Effector memory CD8-positive, alpha-beta T cell (primary cell): ENCODE measurements at regions not wholly inside any gene's neighbourhood (a gene's known extent, or its start where the extent isn't known, plus 50 kb on each side); places are given as distances from the start of the nearest gene placed in this dataset.
"Not testable (repeated sequence)": the region's sequence is repeated elsewhere in the genome, so short reads cannot be mapped to it uniquely, and the experiment has no call there.

Experiments used
- ATAC-seq: fragments of 150-1000 bp; cut with Tn5 transposase; replicated peaks from 2 replicates; pipeline ENCODE4 v1.10.0; 2021; ENCODE audit warnings: mild to moderate bottlenecking, moderate library complexity
- DNase-seq, 3 experiments: peaks; one replicate each; pipeline ENCODE4 v3.0.0; 2021
- H3K27ac Mint-ChIP-seq, 2 donors: one replicate each; pipeline ENCODE4 v1.8.0; 2022; ENCODE audit warnings: mild to moderate bottlenecking in 2 of 2, mixed read lengths in 2 of 2, moderate library complexity in 2 of 2
- H3K27me3 Mint-ChIP-seq, 2 donors: one replicate each; pipeline ENCODE4 v1.8.0; 2022; ENCODE audit warnings: mixed read lengths in 2 of 2
- H3K36me3 Mint-ChIP-seq: one replicate; pipeline ENCODE4 v1.8.0; 2022; ENCODE audit warnings: mild to moderate bottlenecking, moderate library complexity, mixed read lengths; ENCODE audit not compliant: insufficient read depth
- H3K4me1 Mint-ChIP-seq, 2 donors: one replicate each; pipeline ENCODE4 v1.8.0; 2022; ENCODE audit warnings: low read depth in 2 of 2, mixed read lengths in 2 of 2
- H3K4me3 Mint-ChIP-seq, 2 donors: one replicate each; pipeline ENCODE4 v1.8.0; 2022; ENCODE audit warnings: mild to moderate bottlenecking in 2 of 2, mixed read lengths in 2 of 2, moderate library complexity in 2 of 2
- H3K9me3 Mint-ChIP-seq, 2 donors: one replicate each; pipeline ENCODE4 v1.8.0; 2022; ENCODE audit warnings: mixed read lengths in 2 of 2

- no peak overlapping the region for H3K27ac Mint-ChIP-seq
- H3K9me3 Mint-ChIP-seq, result peaks cover 7 to 9% of the 10 kb centered on the region in 2 donors
- no peak overlapping the region for H3K4me3 Mint-ChIP-seq
- H3K36me3 Mint-ChIP-seq, result no peaks in the 10 kb centered on the region
- ATAC-seq, result no peak
- H3K4me1 Mint-ChIP-seq, result no peaks in the 10 kb centered on the region
- H3K27me3 Mint-ChIP-seq, result no peaks in the 10 kb centered on the region
- DNase-seq, result no peak
Measured at GRCh38 chr4:127261476-127261875, 371.3 kb upstream of the INTU start.

GRCh38 chr4:127268367-127268766 is 364.4 kb upstream of the INTU start:
- Mint-ChIP-seq H3K27ac (no peak overlapping the region), H3K9me3 (peaks cover 8 to 12% of the 10 kb centered on the region in 2 donors), H3K4me1 (no peaks in the 10 kb centered on the region), H3K36me3 (no peaks in the 10 kb centered on the region), H3K4me3 (no peak overlapping the region), H3K27me3 (no peaks in the 10 kb centered on the region)
- DNase-seq (no peak), ATAC-seq (no peak)

- not testable (repeated sequence) for H3K9me3 Mint-ChIP-seq, H3K36me3 Mint-ChIP-seq, ATAC-seq, H3K4me3 Mint-ChIP-seq, DNase-seq, H3K27me3 Mint-ChIP-seq, H3K4me1 Mint-ChIP-seq, H3K27ac Mint-ChIP-seq
Measured at GRCh38 chr4:127277023-127277422, 355.7 kb upstream of the INTU start.

GRCh38 chr4:127284236-127284635 is 348.5 kb upstream of the INTU start:
- Mint-ChIP-seq H3K9me3 (peaks cover 4 to 7% of the 10 kb centered on the region in 2 donors), H3K4me1 (no peaks in the 10 kb centered on the region), H3K27ac (no peak overlapping the region), H3K36me3 (no peaks in the 10 kb centered on the region), H3K4me3 (no peak overlapping the region), H3K27me3 (no peaks in the 10 kb centered on the region)
- ATAC-seq (no peak), DNase-seq (no peak)

- ATAC-seq (no peak), DNase-seq (no peak)
- Mint-ChIP-seq H3K4me3 (no peak overlapping the region), H3K4me1 (no peaks in the 10 kb centered on the region), H3K36me3 (no peaks in the 10 kb centered on the region), H3K27ac (no peak overlapping the region), H3K9me3 (peaks cover 0 to 8% of the 10 kb centered on the region in 2 donors), H3K27me3 (no peaks in the 10 kb centered on the region)
Measured at GRCh38 chr4:127291316-127291715, 341.4 kb upstream of the INTU start.

- H3K27ac Mint-ChIP-seq, result no peak overlapping the region
- no peak for ATAC-seq
- H3K36me3 Mint-ChIP-seq, result no peaks in the 10 kb centered on the region
Measured at GRCh38 chr4:127293496-127293895, 339.3 kb upstream of the INTU start.

GRCh38 chr4:127304356-127304755 is 328.4 kb upstream of the INTU start:
- Mint-ChIP-seq H3K36me3 (no peaks in the 10 kb centered on the region), H3K4me1 (no peaks in the 10 kb centered on the region), H3K9me3 (peaks cover 8 to 32% of the 10 kb centered on the region in 2 donors), H3K4me3 (no peak overlapping the region), H3K27me3 (no peaks in the 10 kb centered on the region), H3K27ac (no peak overlapping the region)
- DNase-seq (no peak), ATAC-seq (no peak)

More at GRCh38 chr4:127293496-127293895, 339.3 kb upstream of the INTU start:
- no peaks in the 10 kb centered on the region for H3K27me3 Mint-ChIP-seq
- no peaks in the 10 kb centered on the region for H3K4me1 Mint-ChIP-seq
- H3K4me3 Mint-ChIP-seq, result no peak overlapping the region
- no peak for DNase-seq
- peaks cover under 1 to 9% of the 10 kb centered on the region in 2 donors for H3K9me3 Mint-ChIP-seq

- H3K4me1 Mint-ChIP-seq, result no peaks in the 10 kb centered on the region
- ATAC-seq, result no peak
- no peak overlapping the region for H3K4me3 Mint-ChIP-seq
- H3K36me3 Mint-ChIP-seq, result no peaks in the 10 kb centered on the region
- H3K27me3 Mint-ChIP-seq, result no peaks in the 10 kb centered on the region
- DNase-seq, result no peak
- H3K9me3 Mint-ChIP-seq, result peaks cover 6 to 21% of the 10 kb centered on the region in 2 donors
- no peak overlapping the region for H3K27ac Mint-ChIP-seq
Measured at GRCh38 chr4:127307996-127308395, 324.8 kb upstream of the INTU start.

- no peak for ATAC-seq
- DNase-seq, result no peak
- Mint-ChIP-seq H3K4me3 (no peak overlapping the region), H3K36me3 (no peaks in the 10 kb centered on the region), H3K9me3 (peaks cover 12 to 26% of the 10 kb centered on the region in 2 donors), H3K27ac (no peak overlapping the region), H3K4me1 (no peaks in the 10 kb centered on the region), H3K27me3 (no peaks in the 10 kb centered on the region)
Measured at GRCh38 chr4:127309369-127310102, 323.2 kb upstream of the INTU start.

GRCh38 chr4:127311371-127311770 is 321.4 kb upstream of the INTU start:
- DNase-seq (no peak), ATAC-seq (no peak)
- Mint-ChIP-seq H3K9me3 (peaks cover 12 to 32% of the 10 kb centered on the region in 2 donors), H3K27me3 (no peaks in the 10 kb centered on the region), H3K4me3 (no peak overlapping the region), H3K36me3 (no peaks in the 10 kb centered on the region), H3K27ac (no peak overlapping the region), H3K4me1 (no peaks in the 10 kb centered on the region)

GRCh38 chr4:127311924-127312323 is 320.8 kb upstream of the INTU start:
- H3K36me3 Mint-ChIP-seq, result no peaks in the 10 kb centered on the region
- no peak overlapping the region for H3K4me3 Mint-ChIP-seq
- H3K27ac Mint-ChIP-seq, result no peak overlapping the region
- ATAC-seq, result no peak
- no peaks in the 10 kb centered on the region for H3K27me3 Mint-ChIP-seq
- no peak for DNase-seq
- no peaks in the 10 kb centered on the region for H3K4me1 Mint-ChIP-seq
- H3K9me3 Mint-ChIP-seq, result peaks cover 12 to 26% of the 10 kb centered on the region in 2 donors

- Mint-ChIP-seq H3K9me3 (peaks cover 10 to 20% of the 10 kb centered on the region in 2 donors), H3K4me3 (no peak overlapping the region), H3K36me3 (no peaks in the 10 kb centered on the region), H3K27ac (no peak overlapping the region), H3K4me1 (no peaks in the 10 kb centered on the region), H3K27me3 (no peaks in the 10 kb centered on the region)
- no peak for DNase-seq
- ATAC-seq, result no peak
Measured at GRCh38 chr4:127313767-127314166, 319.0 kb upstream of the INTU start.

- Mint-ChIP-seq H3K27me3 (no peaks in the 10 kb centered on the region), H3K36me3 (no peaks in the 10 kb centered on the region), H3K4me1 (no peaks in the 10 kb centered on the region), H3K9me3 (peaks cover 9 to 27% of the 10 kb centered on the region in 2 donors), H3K27ac (no peak overlapping the region), H3K4me3 (no peak overlapping the region)
- DNase-seq (no peak), ATAC-seq (no peak)
Measured at GRCh38 chr4:127327491-127327890, 305.3 kb upstream of the INTU start.

- H3K27ac Mint-ChIP-seq, result no peak overlapping the region
Measured at GRCh38 chr4:127335073-127335620, 297.6 kb upstream of the INTU start.

More at GRCh38 chr4:127335073-127335620, 297.6 kb upstream of the INTU start:
- H3K9me3 Mint-ChIP-seq, result peaks cover 3 to 14% of the 10 kb centered on the region in 2 donors
- no peaks in the 10 kb centered on the region for H3K27me3 Mint-ChIP-seq
- ATAC-seq, result no peak
- H3K4me3 Mint-ChIP-seq, result no peak overlapping the region
- H3K4me1 Mint-ChIP-seq, result no peaks in the 10 kb centered on the region
- DNase-seq, result no peak
- no peaks in the 10 kb centered on the region for H3K36me3 Mint-ChIP-seq
